Endodermal cell (in vitro differentiated cells): ENCODE measurements at regions not wholly inside any gene's neighbourhood (a gene's known extent, or its start where the extent isn't known, plus 50 kb on each side); places are given as distances from the start of the nearest gene placed in this dataset.
"Not testable (repeated sequence)": the region's sequence is repeated elsewhere in the genome, so short reads cannot be mapped to it uniquely, and the experiment has no call there.

ENCODE experiments used
- DNase-seq: peaks from one replicate; pipeline ENCODE4 v3.0.0-alpha.2; 2017
- H3K27ac ChIP-seq: 2 replicates; pipeline ENCODE4 v1.5.1; 2013; ENCODE audit warnings: mild to moderate bottlenecking, low read depth, low read length, moderate library complexity
- H3K27me3 ChIP-seq: 2 replicates; pipeline ENCODE4 v1.6.1; 2013; ENCODE audit warnings: mild to moderate bottlenecking, low read length, moderate library complexity; ENCODE audit not compliant: insufficient read depth, control insufficient read depth, poor library complexity, severe bottlenecking
- H3K36me3 ChIP-seq: 2 replicates; pipeline ENCODE4 v1.7.0; 2013; ENCODE audit warnings: mild to moderate bottlenecking, low read length, moderate library complexity; ENCODE audit not compliant: control insufficient read depth, insufficient read depth
- H3K4me1 ChIP-seq: one replicate; pipeline ENCODE4 v1.7.0; 2013; ENCODE audit warnings: low read length; ENCODE audit not compliant: control insufficient read depth, insufficient read depth
- H3K4me3 ChIP-seq: 2 replicates; pipeline ENCODE4 v1.5.1; 2013; ENCODE audit warnings: mild to moderate bottlenecking, low read length, moderate library complexity
- H3K9ac ChIP-seq: 2 replicates; pipeline ENCODE4 v1.6.1; 2013; ENCODE audit warnings: mild to moderate bottlenecking, low read length, moderate library complexity; ENCODE audit not compliant: poor library complexity, severe bottlenecking; ENCODE audit errors: extremely low read depth
- H3K9me3 ChIP-seq: 2 replicates; pipeline ENCODE4 v1.6.1; 2013; ENCODE audit warnings: mild to moderate bottlenecking, low read length, moderate library complexity; ENCODE audit not compliant: control insufficient read depth
- H3K27ac Mint-ChIP-seq: 2 replicates; pipeline ENCODE4 v1.8.0; 2020; ENCODE audit warnings: mixed read lengths
- H3K27me3 Mint-ChIP-seq: 2 replicates; pipeline ENCODE4 v1.8.0; 2021; ENCODE audit warnings: mild to moderate bottlenecking, mixed read lengths; ENCODE audit not compliant: insufficient read depth
- H3K36me3 Mint-ChIP-seq: 2 replicates; pipeline ENCODE4 v1.8.0; 2020; ENCODE audit warnings: low read depth, mixed read lengths
- H3K4me1 Mint-ChIP-seq: 2 replicates; pipeline ENCODE4 v1.8.0; 2020; ENCODE audit warnings: mixed read lengths
- H3K4me3 Mint-ChIP-seq: 2 replicates; pipeline ENCODE4 v1.8.0; 2020; ENCODE audit warnings: mild to moderate bottlenecking, moderate library complexity, mixed read lengths
- H3K9me3 Mint-ChIP-seq: 2 replicates; pipeline ENCODE4 v1.8.0; 2020; ENCODE audit warnings: mild to moderate bottlenecking, mixed read lengths
- CTCF ChIP-seq: fragments of 200-600 bp; sonication (generic); conservative IDR thresholded peaks from 2 replicates; pipeline ENCODE4 v1.5.0; 2021; ENCODE audit warnings: antibody characterized with exemption, mild to moderate bottlenecking
- WGBS, 2 experiments: methylation state at CpG; one replicate each; pipeline versions ENCODE4 v1.1.5 to v1.1.7; 2013; ENCODE audit warnings: missing lambda C conversion rate in 2 of 2, mixed read lengths in 1 of 2; ENCODE audit not compliant: insufficient coverage in 1 of 2, insufficient read length in 1 of 2; 5-methylcytosine and 5-hydroxymethylcytosine counted together

- 100% methylated on average over 1 of the region's 1 CpG; no CpG with 5 or more reads in 1 of the 2 experiments for WGBS, 2 experiments
- no peaks in the 10 kb centered on the region for H3K36me3 Mint-ChIP-seq
- TF ChIP-seq CTCF = no peak
- Histone ChIP-seq H3K27me3 (no peaks in the 10 kb centered on the region), H3K9ac (no peak overlapping the region), H3K4me1 (no peaks in the 10 kb centered on the region), H3K36me3 (no peaks in the 10 kb centered on the region), H3K9me3 (no peaks in the 10 kb centered on the region), H3K27ac (no peak overlapping the region), H3K4me3 (no peak overlapping the region)
- H3K27ac Mint-ChIP-seq = no peak overlapping the region
- no peaks in the 10 kb centered on the region for H3K27me3 Mint-ChIP-seq
- H3K4me1 Mint-ChIP-seq = no peaks in the 10 kb centered on the region
- no peak for DNase-seq
- H3K9me3 Mint-ChIP-seq = no peaks in the 10 kb centered on the region
- H3K4me3 Mint-ChIP-seq = no peak overlapping the region
These were observed 209.3 kb upstream of the POGK start for GRCh38 chr1:166629946-166630345.

GRCh38 chr1:166630369-166630768 lies 208.9 kb upstream of the POGK start:
- H3K27me3 ChIP-seq = no peaks in the 10 kb centered on the region
- no peak overlapping the region for H3K4me3 ChIP-seq
- H3K27ac ChIP-seq = no peak overlapping the region
- H3K36me3 ChIP-seq = no peaks in the 10 kb centered on the region
- H3K9me3 ChIP-seq = no peaks in the 10 kb centered on the region
- H3K4me1 ChIP-seq = no peaks in the 10 kb centered on the region
- Mint-ChIP-seq H3K27ac (no peak overlapping the region), H3K4me1 (no peaks in the 10 kb centered on the region), H3K4me3 (no peak overlapping the region), H3K27me3 (no peaks in the 10 kb centered on the region), H3K36me3 (no peaks in the 10 kb centered on the region), H3K9me3 (no peaks in the 10 kb centered on the region)
- no peak for DNase-seq
- H3K9ac ChIP-seq = no peak overlapping the region
- 88% methylated on average over 2 of the region's 2 CpGs for WGBS, 2 experiments
- TF ChIP-seq CTCF = no peak

GRCh38 chr1:166638137-166638536 lies 201.1 kb upstream of the POGK start:
- H3K36me3 ChIP-seq = no peaks in the 10 kb centered on the region
- Mint-ChIP-seq H3K27me3 (no peaks in the 10 kb centered on the region), H3K4me1 (no peaks in the 10 kb centered on the region), H3K27ac (no peak overlapping the region), H3K36me3 (no peaks in the 10 kb centered on the region), H3K4me3 (no peak overlapping the region), H3K9me3 (no peaks in the 10 kb centered on the region)
- no peaks in the 10 kb centered on the region for H3K9me3 ChIP-seq
- DNase-seq = no peak
- H3K4me3 ChIP-seq = no peak overlapping the region
- H3K4me1 ChIP-seq = no peaks in the 10 kb centered on the region
- TF ChIP-seq CTCF = no peak
- H3K27ac ChIP-seq = no peak overlapping the region
- 91 to 100% methylated on average over 1 to 5 of the region's 5 CpGs for WGBS, 2 experiments
- H3K9ac ChIP-seq = no peak overlapping the region
- no peaks in the 10 kb centered on the region for H3K27me3 ChIP-seq

- not testable (repeated sequence) for H3K27me3 ChIP-seq, H3K9me3 Mint-ChIP-seq, H3K9ac ChIP-seq, H3K4me1 Mint-ChIP-seq, H3K36me3 ChIP-seq, H3K4me1 ChIP-seq, H3K36me3 Mint-ChIP-seq, H3K27ac ChIP-seq, H3K4me3 ChIP-seq, H3K27ac Mint-ChIP-seq, DNase-seq, H3K9me3 ChIP-seq, H3K4me3 Mint-ChIP-seq, H3K27me3 Mint-ChIP-seq
- WGBS, 2 experiments = 80 to 93% methylated on average over 1 to 2 of the region's 2 CpGs
These were observed 182.0 kb upstream of the POGK start for GRCh38 chr1:166657228-166657627.

- H3K27me3 ChIP-seq, H3K36me3 ChIP-seq, H3K4me3 ChIP-seq, DNase-seq, H3K27me3 Mint-ChIP-seq, H3K9ac ChIP-seq, H3K27ac ChIP-seq, H3K9me3 ChIP-seq, H3K4me3 Mint-ChIP-seq, H3K4me1 ChIP-seq, H3K36me3 Mint-ChIP-seq, H3K27ac Mint-ChIP-seq, H3K9me3 Mint-ChIP-seq, H3K4me1 Mint-ChIP-seq: not testable (repeated sequence)
- WGBS, 2 experiments = 79 to 90% methylated on average over 2 of the region's 3 CpGs
These were observed 172.5 kb upstream of the POGK start for GRCh38 chr1:166666790-166667189.
